H7 (cell line): ENCODE measurements at regions not wholly inside any gene's neighbourhood (a gene's known extent, or its start where the extent isn't known, plus 50 kb on each side); places are given as distances from the start of the nearest gene placed in this dataset.

Experiments
- DNase-seq: peaks from one replicate; pipeline ENCODE4 v3.0.0; 2012
- H3K27me3 ChIP-seq: 2 replicates; pipeline ENCODE4 v1.6.0; 2011; ENCODE audit warnings: mild to moderate bottlenecking, low read length; ENCODE audit not compliant: control insufficient read depth, insufficient read depth
- H3K36me3 ChIP-seq: replicated peaks from 2 replicates; pipeline ENCODE4 v1.5.1; 2011; ENCODE audit warnings: low read length; ENCODE audit not compliant: control insufficient read depth, insufficient read depth
- H3K4me3 ChIP-seq: 2 replicates; pipeline ENCODE4 v1.5.1; 2011; ENCODE audit warnings: low read depth, mild to moderate bottlenecking, control low read depth, low read length, moderate library complexity; ENCODE audit not compliant: insufficient read depth

DNA sequence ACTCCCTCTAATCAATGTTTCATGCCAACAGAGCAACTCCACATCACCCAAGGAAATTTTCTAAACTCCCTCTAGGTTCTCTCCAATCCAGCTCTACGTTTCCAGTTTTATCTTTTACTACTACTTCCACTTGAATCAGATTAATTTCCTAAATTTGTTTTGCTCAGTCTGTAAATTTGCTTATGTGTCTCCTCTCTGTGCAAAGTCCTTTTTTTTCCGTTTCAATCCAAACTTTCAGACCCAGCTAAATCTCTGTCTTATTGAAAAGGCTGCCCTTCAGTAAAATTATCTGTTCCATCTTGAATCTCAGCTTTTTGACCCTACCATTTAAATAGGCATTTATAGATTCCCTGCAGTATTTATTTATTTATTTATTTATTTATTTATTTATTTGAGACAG, 61.4 kb upstream of the COX10 start:
- H3K27me3 ChIP-seq: no peaks in the 10 kb centered on the region
- DNase-seq: no peak
- no peak overlapping the region for H3K4me3 ChIP-seq
- H3K36me3 ChIP-seq: no peaks in the 10 kb centered on the region

DNA sequence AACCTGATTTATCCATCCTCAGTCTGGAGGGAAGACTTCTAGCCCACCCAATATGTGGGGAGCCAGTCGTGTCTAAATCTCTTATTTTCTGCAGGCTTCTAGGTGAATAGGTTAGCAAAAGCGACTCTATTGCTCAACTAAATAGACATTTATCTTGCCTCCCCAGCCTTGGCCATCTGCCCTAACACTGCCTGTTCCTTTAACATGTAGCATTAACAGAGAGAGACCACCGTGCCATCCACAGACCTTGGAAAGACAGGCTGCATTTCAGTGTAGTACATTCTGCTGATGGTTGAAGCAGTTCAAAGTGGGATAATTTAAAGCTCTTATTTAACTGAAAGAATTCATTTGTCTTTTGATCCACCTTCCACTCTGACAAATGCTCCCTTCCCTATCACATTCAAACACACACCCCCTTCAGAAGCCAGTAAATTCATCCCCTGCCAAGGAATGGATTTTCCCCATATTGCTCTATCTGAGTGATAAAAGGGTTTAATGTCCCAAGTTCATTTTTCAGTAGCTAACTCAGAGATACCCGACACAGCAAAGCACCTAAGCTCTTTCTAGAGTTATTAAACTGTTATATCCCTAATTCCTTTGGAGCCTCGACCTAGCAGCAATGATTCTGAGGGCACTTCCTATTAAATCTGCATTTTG, 58.1 kb upstream of the COX10 start:
- DNase-seq: no peak
- no peaks in the 10 kb centered on the region for H3K27me3 ChIP-seq
- no peaks in the 10 kb centered on the region for H3K36me3 ChIP-seq
- H3K4me3 ChIP-seq: no peak overlapping the region

DNA sequence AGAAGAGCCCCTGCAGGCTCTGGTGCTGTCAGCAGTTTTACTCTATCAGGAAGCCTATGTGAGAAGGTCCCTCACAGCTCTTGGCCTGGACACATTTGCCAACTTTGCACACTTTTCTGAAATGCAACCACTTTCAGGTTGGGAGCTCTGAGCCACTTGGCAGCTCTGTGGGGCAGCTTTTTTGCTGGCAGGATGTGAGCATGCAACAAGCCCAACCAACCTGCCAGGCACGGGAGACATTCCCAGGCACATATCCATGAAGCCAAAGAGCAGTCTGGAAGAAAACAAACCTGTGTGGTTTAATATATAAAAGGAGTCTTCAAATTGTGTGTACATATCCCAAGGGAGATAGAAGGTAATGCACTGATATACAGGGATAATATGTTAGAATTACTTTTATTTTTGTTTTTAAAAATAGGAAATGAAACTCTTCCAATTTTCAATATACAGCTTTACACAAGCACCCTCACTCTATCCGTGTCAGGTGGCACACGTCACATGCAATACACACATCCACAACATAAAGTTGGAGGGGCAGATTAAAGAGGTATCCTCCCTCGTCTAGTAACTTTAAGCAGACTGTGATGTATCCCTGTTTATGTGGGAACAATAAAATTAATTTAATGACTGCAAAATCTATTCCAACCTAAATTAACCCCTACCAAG, 57.4 kb upstream of the COX10 start:
- Histone ChIP-seq H3K4me3 (no peak overlapping the region), H3K27me3 (no peaks in the 10 kb centered on the region), H3K36me3 (no peaks in the 10 kb centered on the region)
- DNase-seq: no peak

DNA sequence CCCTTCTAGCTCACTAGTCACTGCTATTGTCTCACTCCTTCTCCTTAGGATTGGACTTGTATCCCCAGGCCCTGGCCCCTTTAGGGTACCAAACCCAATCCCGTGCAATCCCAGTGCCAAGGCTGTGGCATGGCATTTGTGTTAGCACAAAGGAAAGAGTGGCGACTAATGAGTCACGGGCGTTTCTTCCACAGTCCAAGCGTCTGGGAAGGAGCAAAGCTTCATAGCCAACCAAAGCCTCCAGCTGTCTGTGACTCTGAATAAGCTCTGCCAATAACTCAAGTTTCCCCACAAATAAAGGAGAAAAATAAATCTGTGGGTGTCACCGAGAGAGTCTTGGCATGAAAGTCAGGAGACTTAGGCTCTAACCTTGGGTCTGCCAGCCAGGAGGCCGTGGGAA, 54.6 kb upstream of the COX10 start:
- no peak overlapping the region for H3K4me3 ChIP-seq
- H3K27me3 ChIP-seq: no peaks in the 10 kb centered on the region
- H3K36me3 ChIP-seq: no peaks in the 10 kb centered on the region
- DNase-seq: no peak

DNA sequence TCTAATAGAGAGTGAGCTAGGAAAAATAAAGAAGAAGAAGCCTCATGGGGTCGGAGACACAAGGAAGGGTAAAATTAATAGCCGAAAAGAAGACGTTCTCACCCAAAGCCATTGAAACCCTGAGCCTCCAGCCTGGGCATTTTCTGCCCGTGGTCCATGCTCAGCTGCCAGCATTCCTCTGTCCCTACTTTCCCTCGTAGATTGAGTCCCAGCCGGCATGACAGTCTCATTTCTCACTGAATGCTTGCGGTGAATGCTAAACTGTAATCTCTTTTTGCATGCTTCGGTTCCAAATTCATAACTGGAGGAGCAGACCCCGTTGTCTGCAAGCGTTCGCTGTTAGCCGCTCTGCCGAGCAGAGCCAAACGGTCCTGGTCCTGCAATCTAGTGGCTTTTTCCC, 54.0 kb upstream of the COX10 start:
- DNase-seq: no peak

DNA sequence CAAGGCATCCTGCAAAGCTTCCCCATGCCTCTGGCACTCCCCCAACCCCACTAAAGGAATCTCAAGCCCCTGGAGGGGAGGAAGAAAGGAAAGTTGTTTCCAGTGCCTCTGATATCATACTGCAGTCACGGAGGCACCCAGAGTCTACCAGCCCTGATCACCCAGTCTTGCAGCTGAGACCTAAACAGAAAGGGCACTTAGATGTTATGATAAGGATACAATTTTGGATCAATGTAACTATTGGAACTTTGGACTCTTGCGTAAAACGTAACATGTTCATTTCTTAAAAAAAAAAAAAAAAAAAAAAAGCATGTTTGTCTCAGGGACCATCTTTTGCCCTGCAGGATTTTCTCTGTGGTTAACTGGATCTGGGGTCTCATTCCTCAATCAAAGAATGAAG, 52.4 kb upstream of the COX10 start:
- no peak for DNase-seq
- Histone ChIP-seq H3K36me3 (no peaks in the 10 kb centered on the region), H3K27me3 (no peaks in the 10 kb centered on the region), H3K4me3 (no peak overlapping the region)

More for the DNA sequence above, 54.0 kb upstream of the COX10 start:
- Histone ChIP-seq H3K27me3 (no peaks in the 10 kb centered on the region), H3K36me3 (no peaks in the 10 kb centered on the region), H3K4me3 (no peak overlapping the region)

DNA sequence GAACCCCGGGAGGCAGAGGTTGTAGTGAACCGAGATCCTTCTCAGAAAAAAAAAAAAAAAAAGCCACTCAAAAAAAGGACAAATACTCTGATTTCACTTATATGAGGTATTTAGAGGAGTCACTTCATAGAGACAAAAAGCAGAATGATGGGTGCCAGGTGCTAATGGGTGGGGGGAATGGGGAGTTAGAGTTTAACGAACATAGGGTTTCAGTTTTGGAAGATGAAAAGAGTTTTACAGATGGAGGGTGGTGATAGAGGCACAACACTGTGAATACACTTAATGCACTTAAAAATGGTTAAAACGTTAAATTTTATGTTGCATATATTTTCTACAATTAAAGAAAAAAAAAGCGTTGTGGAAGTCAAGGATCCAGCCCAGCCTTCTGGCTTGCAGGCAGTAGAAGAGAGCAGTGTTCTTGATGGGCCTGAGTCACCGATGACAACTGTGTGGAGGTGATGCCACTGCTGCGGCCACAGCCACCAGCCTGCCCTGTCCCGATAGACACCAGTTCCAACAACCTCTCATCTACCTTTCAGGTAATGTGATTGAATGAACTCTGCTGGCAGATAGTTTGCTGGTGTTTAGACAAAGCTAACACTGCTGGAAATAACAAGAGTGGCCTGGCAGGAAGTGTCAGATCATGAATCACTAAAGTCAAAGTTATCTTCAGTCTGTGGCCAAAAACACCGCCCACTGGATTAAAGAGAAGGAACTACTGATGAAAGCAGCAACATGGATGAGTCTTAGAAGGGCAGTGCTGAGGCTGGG, 49.9 kb upstream of the COX10 start:
- Histone ChIP-seq H3K4me3 (no peak overlapping the region), H3K36me3 (no peaks in the 10 kb centered on the region), H3K27me3 (no peaks in the 10 kb centered on the region)
- DNase-seq: no peak
